PC-9 (cell line): ENCODE measurements at regions not wholly inside any gene's neighbourhood (a gene's known extent, or its start where the extent isn't known, plus 50 kb on each side); places are given as distances from the start of the nearest gene placed in this dataset.

ENCODE experiments used
- BruUV-seq: library from RNA; stranded (reverse); fragments of 400-500 nt; replicated peaks from 2 replicates; lab custom pipeline; 2021; lab: Mats Ljungman, UMichigan
- CTCF ChIA-PET: fragments of 300-600 bp; sonication (Branson Sonifier 250); formaldehyde crosslinking; loops from one replicate; lab custom pipeline; 2022; ENCODE audit warnings: antibody characterized with exemption; lab: Charles Lee
- POLR2A ChIA-PET: fragments of 300-600 bp; sonication (Branson Sonifier 250); formaldehyde crosslinking; loops from one replicate; lab custom pipeline; 2022; ENCODE audit warnings: antibody characterized with exemption; ENCODE audit not compliant: unreplicated experiment; lab: Charles Lee
- DNase-seq, 2 experiments: peaks; one replicate each; pipeline versions ENCODE4 v3.0.0 to v3.0.0-alpha.2; 2015 to 2022; ENCODE audit warnings: mixed read lengths in 1 of 2
- H2AFZ ChIP-seq: fragments of 200-600 bp; sonication (generic); 2 replicates; pipeline ENCODE4 v1.8.1; 2017; ENCODE audit warnings: antibody characterized with exemption
- H3F3A ChIP-seq: fragments of 200-600 bp; sonication (generic); 2 replicates; pipeline ENCODE4 v1.8.1; 2017; ENCODE audit warnings: antibody characterized with exemption, mild to moderate bottlenecking, low read depth; ENCODE audit not compliant: insufficient read depth
- H3K27ac ChIP-seq: fragments of 200-600 bp; sonication (generic); 2 replicates; pipeline ENCODE4 v1.6.1; 2016; ENCODE audit warnings: mixed run types
- H3K27me3 ChIP-seq: fragments of 200-600 bp; sonication (generic); 2 replicates; pipeline ENCODE4 v1.6.1; 2016; ENCODE audit warnings: low read depth, mixed run types; ENCODE audit not compliant: insufficient read depth
- H3K36me3 ChIP-seq: fragments of 200-600 bp; sonication (generic); 2 replicates; pipeline ENCODE4 v1.6.1; 2016; ENCODE audit warnings: low read depth, mixed run types
- H3K4me1 ChIP-seq: fragments of 200-600 bp; sonication (generic); replicated peaks from 2 replicates; pipeline ENCODE4 v1.6.1; 2016; ENCODE audit warnings: mixed run types; ENCODE audit not compliant: insufficient read depth
- H3K4me2 ChIP-seq: fragments of 200-600 bp; sonication (generic); 2 replicates; pipeline ENCODE4 v1.6.1; 2017; ENCODE audit warnings: mixed run types
- H3K4me3 ChIP-seq: fragments of 200-600 bp; sonication (generic); 2 replicates; pipeline ENCODE4 v1.6.1; 2016; ENCODE audit warnings: mixed run types
- H3K79me2 ChIP-seq: fragments of 200-600 bp; sonication (generic); 2 replicates; pipeline ENCODE4 v1.6.1; 2017; ENCODE audit warnings: low read depth, mixed run types
- H3K9me2 ChIP-seq: fragments of 200-600 bp; sonication (generic); 2 replicates; pipeline ENCODE4 v1.8.1; 2017; ENCODE audit warnings: mild to moderate bottlenecking; ENCODE audit not compliant: insufficient read depth
- H3K9me3 ChIP-seq: fragments of 200-600 bp; sonication (generic); 2 replicates; pipeline ENCODE4 v1.8.1; 2016; ENCODE audit warnings: low read depth; ENCODE audit not compliant: insufficient read depth
- H4K20me1 ChIP-seq: fragments of 200-600 bp; sonication (generic); 2 replicates; pipeline ENCODE4 v1.8.1; 2017; ENCODE audit not compliant: insufficient read depth
- EZH2 ChIP-seq: fragments of 200-600 bp; sonication (generic); IDR thresholded peaks from 2 replicates; pipeline ENCODE4 v1.8.0; 2017; ENCODE audit warnings: antibody characterized with exemption, low read depth
- intact Hi-C: fragments of 100-400 bp; cut with micrococcal nuclease; formaldehyde crosslinking; loops from one replicate; pipeline ENCODE4 v1.10.0; 2022; ENCODE audit not compliant: unreplicated experiment
- TF ChIP-seq, protein P1 (sequence below): fragments of 200-600 bp; sonication (generic); conservative IDR thresholded peaks from 2 replicates; pipeline ENCODE4 v1.6.1; 2017; ENCODE audit warnings: mixed run types, antibody characterized with exemption, mild to moderate bottlenecking, moderate library complexity

- Histone ChIP-seq H2AFZ (no peak overlapping the region), H3K36me3 (no peaks in the 10 kb centered on the region), H3K27me3 (peaks cover 16% of the 10 kb centered on the region; the same call in 1 of the 2 replicates), H3K4me1 (no peaks in the 10 kb centered on the region), H4K20me1 (no peaks in the 10 kb centered on the region), H3K9me3 (no peaks in the 10 kb centered on the region), H3K4me2 (no peak overlapping the region), H3F3A (no peaks in the 10 kb centered on the region), H3K9me2 (no peaks in the 10 kb centered on the region), H3K4me3 (no peak overlapping the region), H3K79me2 (no peaks in the 10 kb centered on the region), H3K27ac (no peak overlapping the region)
- TF ChIP-seq, protein P1, sequence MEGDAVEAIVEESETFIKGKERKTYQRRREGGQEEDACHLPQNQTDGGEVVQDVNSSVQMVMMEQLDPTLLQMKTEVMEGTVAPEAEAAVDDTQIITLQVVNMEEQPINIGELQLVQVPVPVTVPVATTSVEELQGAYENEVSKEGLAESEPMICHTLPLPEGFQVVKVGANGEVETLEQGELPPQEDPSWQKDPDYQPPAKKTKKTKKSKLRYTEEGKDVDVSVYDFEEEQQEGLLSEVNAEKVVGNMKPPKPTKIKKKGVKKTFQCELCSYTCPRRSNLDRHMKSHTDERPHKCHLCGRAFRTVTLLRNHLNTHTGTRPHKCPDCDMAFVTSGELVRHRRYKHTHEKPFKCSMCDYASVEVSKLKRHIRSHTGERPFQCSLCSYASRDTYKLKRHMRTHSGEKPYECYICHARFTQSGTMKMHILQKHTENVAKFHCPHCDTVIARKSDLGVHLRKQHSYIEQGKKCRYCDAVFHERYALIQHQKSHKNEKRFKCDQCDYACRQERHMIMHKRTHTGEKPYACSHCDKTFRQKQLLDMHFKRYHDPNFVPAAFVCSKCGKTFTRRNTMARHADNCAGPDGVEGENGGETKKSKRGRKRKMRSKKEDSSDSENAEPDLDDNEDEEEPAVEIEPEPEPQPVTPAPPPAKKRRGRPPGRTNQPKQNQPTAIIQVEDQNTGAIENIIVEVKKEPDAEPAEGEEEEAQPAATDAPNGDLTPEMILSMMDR = no peak
- no peak for TF ChIP-seq EZH2
- BruUV-seq = no TSS peak
- intact Hi-C loops = no loop called here
- DNase-seq = no peak
- CTCF ChIA-PET = no interaction called here
- POLR2A ChIA-PET = no interaction called here
Measured at GRCh38 chr4:3582091-3582475, 49.9 kb upstream of the LRPAP1 start.
